Epithelial cell of esophagus (primary cell): ENCODE measurements at regions not wholly inside any gene's neighbourhood (a gene's known extent, or its start where the extent isn't known, plus 50 kb on each side); places are given as distances from the start of the nearest gene placed in this dataset.

Experiments used
- DNase-seq: peaks from one replicate; pipeline ENCODE4 v3.0.0; 2010; ENCODE audit warnings: low read depth
- H3K4me3 ChIP-seq: 2 replicates; pipeline ENCODE4 v1.5.1; 2011; ENCODE audit warnings: mild to moderate bottlenecking, low read length, control low read depth
- TF ChIP-seq, protein P1 (sequence below): IDR thresholded peaks from 2 replicates; pipeline ENCODE4 v1.5.1; 2011; ENCODE audit warnings: low read depth, mild to moderate bottlenecking, low read length, control low read depth, inconsistent platforms; ENCODE audit not compliant: insufficient read depth; ENCODE audit errors: missing control alignments

DNA sequence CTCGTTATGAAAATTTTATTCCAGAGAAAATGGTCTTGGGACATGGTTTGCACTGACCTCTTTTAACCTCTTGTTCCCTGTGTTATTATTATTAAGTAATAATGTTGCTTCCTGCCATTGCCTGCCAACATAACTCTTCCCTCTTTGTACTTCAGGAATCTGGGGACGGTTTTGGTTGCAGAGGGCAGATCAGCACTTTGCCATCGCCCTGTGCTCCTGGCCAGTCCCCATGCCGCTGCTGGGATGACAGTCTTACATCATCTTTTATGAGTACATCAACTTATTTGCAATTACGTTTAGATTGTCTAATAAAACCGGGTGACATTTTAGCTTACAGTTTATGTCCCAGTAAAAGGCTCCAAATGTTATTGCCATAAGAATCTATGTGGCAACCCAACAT lies 157.2 kb downstream of the CDH26 start:
- no peak for DNase-seq
- TF ChIP-seq, protein P1, sequence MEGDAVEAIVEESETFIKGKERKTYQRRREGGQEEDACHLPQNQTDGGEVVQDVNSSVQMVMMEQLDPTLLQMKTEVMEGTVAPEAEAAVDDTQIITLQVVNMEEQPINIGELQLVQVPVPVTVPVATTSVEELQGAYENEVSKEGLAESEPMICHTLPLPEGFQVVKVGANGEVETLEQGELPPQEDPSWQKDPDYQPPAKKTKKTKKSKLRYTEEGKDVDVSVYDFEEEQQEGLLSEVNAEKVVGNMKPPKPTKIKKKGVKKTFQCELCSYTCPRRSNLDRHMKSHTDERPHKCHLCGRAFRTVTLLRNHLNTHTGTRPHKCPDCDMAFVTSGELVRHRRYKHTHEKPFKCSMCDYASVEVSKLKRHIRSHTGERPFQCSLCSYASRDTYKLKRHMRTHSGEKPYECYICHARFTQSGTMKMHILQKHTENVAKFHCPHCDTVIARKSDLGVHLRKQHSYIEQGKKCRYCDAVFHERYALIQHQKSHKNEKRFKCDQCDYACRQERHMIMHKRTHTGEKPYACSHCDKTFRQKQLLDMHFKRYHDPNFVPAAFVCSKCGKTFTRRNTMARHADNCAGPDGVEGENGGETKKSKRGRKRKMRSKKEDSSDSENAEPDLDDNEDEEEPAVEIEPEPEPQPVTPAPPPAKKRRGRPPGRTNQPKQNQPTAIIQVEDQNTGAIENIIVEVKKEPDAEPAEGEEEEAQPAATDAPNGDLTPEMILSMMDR: no peak
- no peak overlapping the region for H3K4me3 ChIP-seq

DNA sequence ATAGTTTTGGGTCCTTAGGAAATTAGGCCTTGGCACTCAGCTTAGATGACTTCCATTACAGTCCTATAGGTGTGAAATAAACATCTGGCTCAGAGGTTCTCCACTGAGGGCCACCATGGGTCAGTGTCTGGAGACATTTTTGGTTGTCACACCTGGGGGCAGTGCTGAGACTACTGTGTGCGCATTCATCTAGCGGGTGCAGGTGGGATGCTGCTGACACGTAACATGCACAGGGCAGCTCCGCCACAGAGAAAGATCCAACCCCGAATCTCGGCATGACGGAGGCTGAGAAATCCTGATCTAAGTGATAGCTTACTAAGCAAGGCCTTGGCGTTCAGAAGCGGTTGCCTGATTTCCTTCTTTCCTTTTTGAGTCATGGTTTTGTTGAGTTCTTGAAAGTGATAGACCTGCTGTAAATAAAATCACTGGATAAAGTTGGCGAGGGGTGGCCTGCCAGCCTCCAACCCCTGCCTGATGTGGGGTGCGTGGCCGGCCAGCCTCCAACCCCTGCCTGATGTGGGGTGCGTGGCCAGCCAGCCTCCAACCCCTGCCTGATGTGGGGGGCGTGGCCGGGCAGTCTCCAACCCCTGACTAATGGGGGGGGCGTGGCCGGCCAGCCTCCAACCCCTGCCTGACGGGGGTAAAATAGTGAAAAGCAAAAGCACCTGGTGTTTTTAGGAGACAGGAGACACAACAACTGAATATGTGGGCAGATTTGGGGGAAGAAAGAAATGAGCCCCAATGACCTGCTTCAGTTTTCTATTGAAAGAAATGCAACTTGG lies 158.1 kb downstream of the CDH26 start:
- no peak for DNase-seq

DNA sequence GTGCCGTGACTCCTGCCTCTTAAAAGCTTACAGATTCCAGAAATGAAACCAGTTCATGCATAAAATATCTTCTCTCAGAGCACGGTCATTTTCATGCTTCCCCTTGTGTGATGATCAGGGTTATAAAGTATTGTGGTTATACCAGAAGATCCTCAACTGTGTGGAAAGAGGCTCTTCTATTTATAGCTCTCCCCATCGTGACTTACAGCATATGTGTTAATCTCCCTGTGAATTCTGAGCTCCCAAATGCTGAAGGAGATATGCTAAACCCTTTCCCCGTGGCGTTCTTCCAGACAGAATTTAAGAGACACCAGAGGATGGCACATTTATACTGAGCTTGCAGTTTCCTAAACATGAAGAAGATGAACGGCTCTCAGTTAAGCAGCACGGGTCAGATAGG lies 158.8 kb downstream of the CDH26 start:
- DNase-seq: no peak
- TF ChIP-seq, protein P1: no peak

More for the DNA sequence above, 158.1 kb downstream of the CDH26 start:
- H3K4me3 ChIP-seq: no peak overlapping the region
- TF ChIP-seq, protein P1: no peak

DNA sequence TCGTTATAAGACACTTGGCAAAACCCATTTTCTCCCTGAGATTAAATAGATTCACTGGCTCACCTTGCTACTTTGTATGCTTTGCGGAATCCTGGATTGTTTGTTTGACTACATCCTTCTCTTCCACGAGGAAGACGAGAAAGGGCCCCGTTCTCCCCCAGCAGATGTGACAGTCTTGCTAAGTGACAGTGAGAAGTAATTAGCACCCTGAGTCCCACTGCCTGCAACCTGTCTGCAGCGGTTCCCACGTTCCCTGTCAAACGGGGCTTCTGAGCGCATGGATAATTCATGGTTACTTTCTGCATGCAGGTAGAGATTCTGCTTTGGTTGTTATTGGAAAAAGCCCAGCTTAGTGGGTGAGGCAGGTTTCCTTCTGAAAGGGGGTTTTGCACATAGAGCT lies 163.7 kb downstream of the CDH26 start:
- no peak overlapping the region for H3K4me3 ChIP-seq
- TF ChIP-seq, protein P1: no peak
- DNase-seq: no peak

More for the DNA sequence above, 158.8 kb downstream of the CDH26 start:
- H3K4me3 ChIP-seq: no peak overlapping the region

DNA sequence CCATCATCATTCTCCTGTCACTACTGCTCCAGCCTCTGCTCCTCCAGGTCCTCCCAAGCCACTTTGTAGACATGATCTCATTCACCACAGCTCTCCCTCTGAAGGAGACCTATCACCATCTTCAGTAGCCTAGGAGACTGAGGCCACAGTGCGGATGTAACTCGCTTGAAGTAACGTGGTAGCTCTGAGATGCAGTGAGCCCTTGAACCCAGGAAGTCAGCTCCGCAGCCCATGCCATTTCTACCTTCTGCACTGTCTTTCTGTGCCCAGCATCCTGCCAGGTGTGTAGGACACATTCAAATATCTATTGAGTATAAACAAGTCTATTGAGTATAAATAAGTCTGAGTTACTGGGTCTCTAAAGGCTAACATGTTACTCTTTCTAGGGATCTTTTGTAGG lies 164.4 kb downstream of the CDH26 start:
- DNase-seq: no peak
- TF ChIP-seq, protein P1: no peak
- H3K4me3 ChIP-seq: no peak overlapping the region

DNA sequence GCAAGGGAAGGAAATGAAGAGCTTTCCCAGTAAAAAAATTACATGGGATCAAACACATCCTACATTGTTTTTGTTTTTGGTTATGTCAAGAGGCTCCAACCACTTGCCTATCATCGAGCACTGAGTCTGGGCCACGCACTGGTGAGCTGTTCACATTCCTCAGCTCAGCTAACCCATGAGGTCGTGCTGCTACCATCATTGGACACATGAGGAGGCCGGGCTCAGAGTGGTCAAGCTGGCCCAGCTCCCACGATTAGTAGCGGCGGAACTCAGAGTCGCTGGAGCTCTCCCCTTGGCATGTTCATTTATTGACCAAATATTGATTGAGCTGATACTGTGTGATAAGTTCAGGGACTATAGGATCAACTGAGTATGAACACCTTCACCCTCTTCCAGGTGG lies 164.9 kb downstream of the CDH26 start:
- no peak overlapping the region for H3K4me3 ChIP-seq
- TF ChIP-seq, protein P1: no peak
- no peak for DNase-seq

DNA sequence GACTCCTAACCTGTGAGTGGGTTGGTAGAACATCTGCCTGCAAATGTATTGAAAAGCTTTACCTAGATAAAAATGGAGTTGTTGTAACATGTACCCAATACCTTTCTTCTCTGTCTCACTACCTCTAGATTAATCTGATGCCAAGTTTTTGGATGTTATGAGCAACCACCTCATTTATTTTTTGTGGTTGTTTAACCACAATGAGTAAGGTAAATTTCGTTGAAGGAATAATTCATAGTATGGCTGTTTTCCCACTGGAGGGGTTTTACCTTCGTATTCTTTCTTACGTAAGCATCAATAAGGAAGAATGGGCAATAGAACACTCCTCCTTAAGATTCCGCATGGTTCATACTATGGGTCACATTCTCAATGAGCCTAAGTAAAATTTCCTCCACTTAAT lies 165.4 kb downstream of the CDH26 start:
- peak; percentile 63 for DNase-seq
- H3K4me3 ChIP-seq: no peak overlapping the region
- TF ChIP-seq, protein P1: no peak
